H1 (cell line): ENCODE measurements at regions not wholly inside any gene's neighbourhood (a gene's known extent, or its start where the extent isn't known, plus 50 kb on each side); places are given as distances from the start of the nearest gene placed in this dataset.

Experiments
- CTCF ChIA-PET: fragments of 300-600 bp; sonication (Branson Sonifier 250); formaldehyde crosslinking; loops from one replicate; lab custom pipeline; 2021; ENCODE audit not compliant: partially characterized antibody; lab: Charles Lee
- POLR2A ChIA-PET: fragments of 300-600 bp; sonication (Branson Sonifier 250); formaldehyde crosslinking; loops from one replicate; lab custom pipeline; 2021; ENCODE audit warnings: inconsistent platforms; ENCODE audit not compliant: partially characterized antibody; lab: Charles Lee
- DNase-seq, 2 experiments: peaks; one replicate each; pipeline versions ENCODE4 v3.0.0 to v3.0.0-alpha.2; 2010 to 2022; ENCODE audit warnings: low spot score in 2 of 2, low read depth in 1 of 2, mixed read lengths in 1 of 2
- FAIRE-seq: peaks from 2 replicates; lab custom pipeline; 2011; peaks lifted over from hg19 to GRCh38; lab: Jason Lieb, UNC
- H2AFZ ChIP-seq: 2 replicates; pipeline ENCODE4 v1.8.1; 2012; ENCODE audit warnings: low read length, inconsistent platforms
- H2AK5ac ChIP-seq: 2 replicates; pipeline ENCODE4 v1.6.1; 2013; ENCODE audit warnings: low read depth, low read length
- H2BK120ac ChIP-seq: replicated peaks from 2 replicates; pipeline ENCODE3; 2013; ENCODE audit warnings: low read depth, low read length, inconsistent platforms
- H2BK12ac ChIP-seq: 2 replicates; pipeline ENCODE4 v1.6.1; 2013; ENCODE audit warnings: low read depth, low read length
- H2BK15ac ChIP-seq: 2 replicates; pipeline ENCODE4 v1.6.1; 2013; ENCODE audit warnings: low read length
- H2BK20ac ChIP-seq: 2 replicates; pipeline ENCODE4 v1.6.1; 2013; ENCODE audit warnings: low read length
- H2BK5ac ChIP-seq: 2 replicates; pipeline ENCODE4 v1.6.1; 2013; ENCODE audit warnings: low read depth, low read length
- H3K14ac ChIP-seq: 2 replicates; pipeline ENCODE4 v1.6.1; 2013; ENCODE audit warnings: inconsistent platforms; ENCODE audit not compliant: insufficient read length
- H3K18ac ChIP-seq: 2 replicates; pipeline ENCODE4 v1.6.1; 2013; ENCODE audit warnings: low read length; ENCODE audit errors: extremely low read depth
- H3K23ac ChIP-seq: 2 replicates; pipeline ENCODE4 v1.6.1; 2013; ENCODE audit warnings: inconsistent platforms; ENCODE audit not compliant: insufficient read length
- H3K23me2 ChIP-seq: 2 replicates; pipeline ENCODE4 v1.6.1; 2013; ENCODE audit warnings: low read depth, low read length
- H3K27ac ChIP-seq: 2 replicates; pipeline ENCODE4 v1.6.1; 2011; ENCODE audit warnings: low read depth, low read length, inconsistent platforms
- H3K27me3 ChIP-seq, 4 experiments: replicated peaks in 1 of 4; 1 replicate in 1 of 4; 2 replicates in 3 of 4; pipeline versions ENCODE4 v1.6.1 to v1.8.1; 2011 to 2013; ENCODE audit warnings: low read length in 3 of 4, mild to moderate bottlenecking in 3 of 4, inconsistent platforms in 2 of 4, mixed read lengths in 2 of 4, moderate library complexity in 1 of 4; ENCODE audit not compliant: control insufficient read depth in 3 of 4, insufficient read depth in 3 of 4; ENCODE audit errors: extremely low read depth in 1 of 4
- H3K36me3 ChIP-seq, 4 experiments: 2 replicates each; pipeline versions ENCODE4 v1.6.1 to v1.8.1; 2011 to 2013; ENCODE audit warnings: mild to moderate bottlenecking in 4 of 4, low read length in 3 of 4, moderate library complexity in 2 of 4, control low read depth in 1 of 4, inconsistent platforms in 1 of 4; ENCODE audit not compliant: insufficient read depth in 4 of 4, control insufficient read depth in 2 of 4
- H3K4ac ChIP-seq: replicated peaks from 2 replicates; pipeline ENCODE3; 2013; ENCODE audit warnings: low read length, low read depth, mixed read lengths, inconsistent platforms; ENCODE audit not compliant: insufficient read length
- H3K4me1 ChIP-seq, 4 experiments: replicated peaks in 1 of 4; 1 replicate in 1 of 4; 2 replicates in 3 of 4; pipeline versions ENCODE4 v1.6.1 to v1.8.1; 2011 to 2013; ENCODE audit warnings: low read length in 3 of 4, inconsistent platforms in 2 of 4, mixed read lengths in 1 of 4; ENCODE audit not compliant: insufficient read depth in 4 of 4, control insufficient read depth in 3 of 4
- H3K4me2 ChIP-seq, 2 experiments: 2 replicates each; pipeline versions ENCODE4 v1.6.1 to v1.8.1; 2011 to 2013; ENCODE audit warnings: low read depth in 2 of 2, low read length in 2 of 2, control low read depth in 1 of 2, inconsistent platforms in 1 of 2, mild to moderate bottlenecking in 1 of 2; ENCODE audit not compliant: insufficient read depth in 1 of 2
- H3K4me3 ChIP-seq, 4 experiments: fragments of 200-600, 300-600 bp in 1 of 4; sonication (generic), shearing (Covaris generic), sonication (Bioruptor Twin) in 1 of 4; 2 replicates each; pipeline versions ENCODE4 v1.5.1 to v1.8.1; 2011 to 2016; ENCODE audit warnings: low read length in 4 of 4, low read depth in 3 of 4, control low read depth in 2 of 4, inconsistent platforms in 2 of 4, mild to moderate bottlenecking in 2 of 4, mixed read lengths in 1 of 4, moderate library complexity in 1 of 4; ENCODE audit not compliant: insufficient read depth in 2 of 4; ENCODE audit errors: extremely low read depth in 1 of 4
- H3K56ac ChIP-seq: replicated peaks from 2 replicates; pipeline ENCODE3; 2013; ENCODE audit warnings: low read depth, mild to moderate bottlenecking, mixed read lengths, low read length, inconsistent platforms; ENCODE audit not compliant: insufficient read length
- H3K79me1 ChIP-seq: 2 replicates; pipeline ENCODE4 v1.6.1; 2013; ENCODE audit warnings: low read depth, low read length, control low read depth
- H3K79me2 ChIP-seq, 2 experiments: 2 replicates each; pipeline versions ENCODE4 v1.6.1 to v1.8.1; 2012 to 2013; ENCODE audit warnings: low read length in 2 of 2, mild to moderate bottlenecking in 2 of 2, inconsistent platforms in 1 of 2; ENCODE audit not compliant: insufficient read depth in 2 of 2, control insufficient read depth in 1 of 2
- H3K9ac ChIP-seq, 4 experiments: replicated peaks in 1 of 4; 1 replicate in 1 of 4; 2 replicates in 3 of 4; pipeline versions ENCODE4 v1.6.1 to v1.8.1; 2011 to 2013; ENCODE audit warnings: low read depth in 3 of 4, low read length in 3 of 4, control low read depth in 2 of 4, mild to moderate bottlenecking in 2 of 4, moderate library complexity in 2 of 4, inconsistent platforms in 1 of 4; ENCODE audit errors: extremely low read depth in 1 of 4
- H3K9me3 ChIP-seq, 2 experiments: 2 replicates each; pipeline versions ENCODE4 v1.6.1 to v1.8.1; 2012 to 2013; ENCODE audit warnings: mild to moderate bottlenecking in 2 of 2, moderate library complexity in 2 of 2, control low read depth in 1 of 2, inconsistent platforms in 1 of 2, low read depth in 1 of 2, low read length in 1 of 2, mixed read lengths in 1 of 2; ENCODE audit not compliant: insufficient read depth in 2 of 2
- H4K20me1 ChIP-seq, 2 experiments: replicated peaks in 1 of 2; 2 replicates each; pipeline versions ENCODE3 to v1.8.1; 2011 to 2013; ENCODE audit warnings: inconsistent platforms in 2 of 2, low read length in 2 of 2, mild to moderate bottlenecking in 1 of 2; ENCODE audit not compliant: insufficient read depth in 2 of 2, control insufficient read depth in 1 of 2
- H4K5ac ChIP-seq: 2 replicates; pipeline ENCODE4 v1.6.1; 2013; ENCODE audit warnings: low read length, low read depth, mixed read lengths, inconsistent platforms; ENCODE audit not compliant: insufficient read length
- H4K8ac ChIP-seq: 2 replicates; pipeline ENCODE4 v1.8.0; 2013; ENCODE audit warnings: mild to moderate bottlenecking, moderate library complexity, low read length, inconsistent platforms; ENCODE audit not compliant: insufficient read depth; ENCODE audit errors: extremely low read depth
- H4K91ac ChIP-seq: replicated peaks from 2 replicates; pipeline ENCODE3; 2013; ENCODE audit warnings: low read length, mixed read lengths, inconsistent platforms; ENCODE audit not compliant: insufficient read length
- CHD1 ChIP-seq: IDR thresholded peaks from 2 replicates; pipeline ENCODE4 v1.6.1; 2012; ENCODE audit warnings: low read depth, low read length, improper control_type of control experiment
- CREB1 ChIP-seq: IDR thresholded peaks from 2 replicates; pipeline ENCODE4 v1.6.1; 2012; ENCODE audit warnings: inconsistent platforms
- EGR1 ChIP-seq: IDR thresholded peaks from 2 replicates; pipeline ENCODE4 v1.6.1; 2011; ENCODE audit warnings: low read depth, low read length, borderline replicate concordance
- FOSL1 ChIP-seq: IDR thresholded peaks from 2 replicates; pipeline ENCODE4 v1.6.1; 2011; ENCODE audit warnings: mild to moderate bottlenecking, low read depth, low read length, moderate library complexity; ENCODE audit not compliant: insufficient read depth
- GABPA ChIP-seq: IDR thresholded peaks from 2 replicates; pipeline ENCODE4 v1.6.1; 2011; ENCODE audit warnings: mild to moderate bottlenecking, low read length, moderate library complexity, borderline replicate concordance; ENCODE audit not compliant: insufficient read depth
- PHF8 ChIP-seq: fragments of 200-600 bp; sonication (generic); conservative IDR thresholded peaks from 2 replicates; pipeline ENCODE4 v1.7.1; 2012; ENCODE audit warnings: low read depth, mild to moderate bottlenecking, inconsistent platforms, low read length, moderate library complexity
- SAP30 ChIP-seq: fragments of 300-600 bp; sonication (generic); IDR thresholded peaks from 2 replicates; pipeline ENCODE4 v1.7.1; 2012; ENCODE audit warnings: low read length, moderate library complexity, mild to moderate bottlenecking, inconsistent platforms; ENCODE audit not compliant: insufficient read depth, insufficient replicate concordance
- TAF7 ChIP-seq: optimal IDR thresholded peaks from 2 replicates; pipeline ENCODE3; 2011; ENCODE audit warnings: low read depth, mild to moderate bottlenecking, inconsistent platforms, low read length, moderate library complexity, borderline replicate concordance
- YY1 ChIP-seq: IDR thresholded peaks from 2 replicates; pipeline ENCODE4 v1.6.1; 2011; ENCODE audit warnings: low read depth, mild to moderate bottlenecking, low read length
- WGBS, 2 experiments: shearing (Covaris generic) in 1 of 2; methylation state at CpG; one replicate each; pipeline versions ENCODE4 v1.1.6 to v1.1.7; 2013 to 2015; ENCODE audit warnings: low lambda C conversion rate in 2 of 2, mixed read lengths in 2 of 2, inconsistent platforms in 1 of 2, low coverage in 1 of 2, missing lambda C conversion rate in 1 of 2; ENCODE audit not compliant: insufficient replicate concordance in 2 of 2, insufficient coverage in 1 of 2, insufficient read length in 1 of 2; ENCODE audit errors: extremely low coverage in 1 of 2, missing lambda C conversion rate in 1 of 2; 5-methylcytosine and 5-hydroxymethylcytosine counted together
- TF ChIP-seq, protein P1 (sequence below): IDR thresholded peaks from 2 replicates; pipeline ENCODE4 v1.6.1; 2012; ENCODE audit warnings: inconsistent platforms

- DNase-seq (no peak), FAIRE-seq (no peak)
- no peaks in the 10 kb centered on the region for H3K9me3 ChIP-seq
- H3K79me2 ChIP-seq = no peaks in the 10 kb centered on the region
- no peak overlapping the region for H3K4me3 ChIP-seq
- no peak overlapping the region for H3K23ac ChIP-seq
- no peak overlapping the region for H2AK5ac ChIP-seq
- H4K91ac ChIP-seq = no peak overlapping the region
- no peak overlapping the region for H3K56ac ChIP-seq
- H2AFZ ChIP-seq = no peak overlapping the region
- POLR2A ChIA-PET = no interaction called here
- no peak overlapping the region for H3K9ac ChIP-seq
- H3K18ac ChIP-seq = no peak overlapping the region
- H2BK12ac ChIP-seq = no peak overlapping the region
- no peak overlapping the region for H2BK20ac ChIP-seq
- H3K4me2 ChIP-seq = no peak overlapping the region
- no peak overlapping the region for H3K4ac ChIP-seq
- H2BK120ac ChIP-seq = no peak overlapping the region
- H4K5ac ChIP-seq = no peak overlapping the region
- CTCF ChIA-PET = no interaction called here
- no peaks in the 10 kb centered on the region for H3K4me1 ChIP-seq
- no peak overlapping the region for H2BK5ac ChIP-seq
- no peaks in the 10 kb centered on the region for H4K20me1 ChIP-seq
- no peak overlapping the region for H4K8ac ChIP-seq
- H3K27ac ChIP-seq = no peak overlapping the region
- WGBS, 2 experiments = 90% methylated on average over 7 of the region's 7 CpGs; no CpG with 5 or more reads in 1 of the 2 experiments
- H3K23me2 ChIP-seq = no peaks in the 10 kb centered on the region; the same call in 1 of the 2 replicates
- no peaks in the 10 kb centered on the region for H3K36me3 ChIP-seq
- no peaks in the 10 kb centered on the region for H3K27me3 ChIP-seq
- no peak overlapping the region for H2BK15ac ChIP-seq
- H3K79me1 ChIP-seq = no peaks in the 10 kb centered on the region
- H3K14ac ChIP-seq = no peak overlapping the region
- TF ChIP-seq GABPA = no peak
- no peak for TF ChIP-seq TAF7
- TF ChIP-seq EGR1 = no peak
- TF ChIP-seq CREB1 = no peak
- TF ChIP-seq SAP30 = no peak
- TF ChIP-seq, protein P1, sequence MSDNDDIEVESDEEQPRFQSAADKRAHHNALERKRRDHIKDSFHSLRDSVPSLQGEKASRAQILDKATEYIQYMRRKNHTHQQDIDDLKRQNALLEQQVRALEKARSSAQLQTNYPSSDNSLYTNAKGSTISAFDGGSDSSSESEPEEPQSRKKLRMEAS = no peak
- no peak for TF ChIP-seq CHD1
- TF ChIP-seq FOSL1 = no peak
- TF ChIP-seq PHF8 = no peak
- TF ChIP-seq YY1 = no peak
Measured at GRCh38 chr2:217016796-217017419, 157.0 kb upstream of the TNP1 start.
